ENCODE measurements at regions not wholly inside any gene's neighbourhood (a gene's known extent, or its start where the extent isn't known, plus 50 kb on each side); places are given as distances from the start of the nearest gene placed in this dataset.

DNA sequence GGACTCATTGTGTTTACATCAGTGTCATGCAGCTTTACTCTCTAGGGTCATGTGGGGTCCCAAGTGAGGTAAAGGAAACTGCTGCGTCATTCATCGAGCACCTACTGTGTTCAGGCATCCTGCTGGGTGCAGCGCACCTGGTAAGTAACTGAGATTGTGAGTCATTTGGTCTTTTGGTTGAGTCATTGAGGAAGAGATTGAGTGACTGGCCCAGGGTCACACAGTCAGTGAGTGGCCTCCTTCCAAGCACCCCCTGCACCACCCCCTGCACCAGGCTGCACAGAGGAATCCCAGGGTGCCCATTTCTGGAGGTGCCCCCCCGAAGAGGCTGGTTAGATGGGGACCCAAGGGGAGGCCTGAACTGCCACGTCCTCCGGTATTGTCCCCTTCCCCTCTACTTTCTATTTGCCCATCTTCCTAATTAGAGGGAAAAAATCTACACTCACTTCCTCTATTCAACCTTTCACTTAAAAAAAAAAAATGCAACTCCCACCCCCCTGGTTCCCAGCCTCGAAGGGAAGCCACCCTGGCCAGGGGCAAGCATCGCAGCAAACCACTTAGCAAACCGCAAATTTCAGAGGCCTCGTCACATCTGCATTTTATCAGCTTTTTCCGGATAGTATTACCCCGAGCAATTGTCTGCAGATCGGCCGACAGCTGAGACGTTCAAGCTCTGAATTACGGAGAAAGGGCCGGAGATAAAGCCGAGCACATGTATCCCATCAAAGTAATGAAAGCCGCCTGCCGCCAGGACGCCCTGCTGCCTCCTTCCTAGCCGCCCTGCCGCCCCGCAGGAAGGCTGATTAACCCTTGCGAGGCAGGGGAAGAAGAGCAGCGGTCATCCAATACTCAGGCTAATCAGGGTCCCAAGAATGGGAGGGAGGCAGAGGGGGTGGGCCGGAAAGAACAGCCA, 96.3 kb upstream of the MSX1 start:
- TF ChIP-seq, protein P1, sequence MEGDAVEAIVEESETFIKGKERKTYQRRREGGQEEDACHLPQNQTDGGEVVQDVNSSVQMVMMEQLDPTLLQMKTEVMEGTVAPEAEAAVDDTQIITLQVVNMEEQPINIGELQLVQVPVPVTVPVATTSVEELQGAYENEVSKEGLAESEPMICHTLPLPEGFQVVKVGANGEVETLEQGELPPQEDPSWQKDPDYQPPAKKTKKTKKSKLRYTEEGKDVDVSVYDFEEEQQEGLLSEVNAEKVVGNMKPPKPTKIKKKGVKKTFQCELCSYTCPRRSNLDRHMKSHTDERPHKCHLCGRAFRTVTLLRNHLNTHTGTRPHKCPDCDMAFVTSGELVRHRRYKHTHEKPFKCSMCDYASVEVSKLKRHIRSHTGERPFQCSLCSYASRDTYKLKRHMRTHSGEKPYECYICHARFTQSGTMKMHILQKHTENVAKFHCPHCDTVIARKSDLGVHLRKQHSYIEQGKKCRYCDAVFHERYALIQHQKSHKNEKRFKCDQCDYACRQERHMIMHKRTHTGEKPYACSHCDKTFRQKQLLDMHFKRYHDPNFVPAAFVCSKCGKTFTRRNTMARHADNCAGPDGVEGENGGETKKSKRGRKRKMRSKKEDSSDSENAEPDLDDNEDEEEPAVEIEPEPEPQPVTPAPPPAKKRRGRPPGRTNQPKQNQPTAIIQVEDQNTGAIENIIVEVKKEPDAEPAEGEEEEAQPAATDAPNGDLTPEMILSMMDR (optimal IDR thresholded peaks at IDR 0.05 in 1 of 3, IDR thresholded peaks at IDR 0.05 in 1 of 3, conservative IDR thresholded peaks at IDR 0.05 in 1 of 3; ENCODE audit: extremely low read depth in 1 of 3, insufficient read depth in 2 of 3, low read length in 3 of 3) = no peak
- TF ChIP-seq EZH2 (IDR thresholded peaks at IDR 0.05; ENCODE audit: low read length) = no peak
